Activated T-helper 1 cell treated with anti-CD3 and anti-CD28 coated beads, Interleukin-12 subunit alpha, Interleukin-12 subunit beta, Interleukin-2, Interleukin-4 antibody, amounts not matched to agents 30 ng/mL and 10 ng/mL and 1 ng/mL, durations not matched to agents 14 hours and 24 hours and 36 hours (primary cell): ENCODE measurements at regions not wholly inside any gene's neighbourhood (a gene's known extent, or its start where the extent isn't known, plus 50 kb on each side); places are given as distances from the start of the nearest gene placed in this dataset.
"Not testable (repeated sequence)": the region's sequence is repeated elsewhere in the genome, so short reads cannot be mapped to it uniquely, and the experiment has no call there.

ENCODE experiments used
- DNase-seq: peaks from one replicate; pipeline ENCODE4 v3.0.0; 2021; ENCODE audit warnings: low spot score
- H3K27ac Mint-ChIP-seq: one replicate; pipeline ENCODE4 v1.8.0; 2021; ENCODE audit warnings: mild to moderate bottlenecking, mixed read lengths
- H3K27me3 Mint-ChIP-seq: one replicate; pipeline ENCODE4 v1.8.0; 2022; ENCODE audit warnings: mild to moderate bottlenecking, moderate library complexity, mixed read lengths; ENCODE audit not compliant: insufficient read depth
- H3K36me3 Mint-ChIP-seq: one replicate; pipeline ENCODE4 v1.8.0; 2021; ENCODE audit warnings: low read depth, mixed read lengths
- H3K4me1 Mint-ChIP-seq: one replicate; pipeline ENCODE4 v1.8.0; 2021; ENCODE audit warnings: low read depth, mixed read lengths
- H3K4me3 Mint-ChIP-seq: one replicate; pipeline ENCODE4 v1.8.0; 2021; ENCODE audit warnings: mild to moderate bottlenecking, moderate library complexity, mixed read lengths
- H3K9me3 Mint-ChIP-seq: one replicate; pipeline ENCODE4 v1.8.0; 2021; ENCODE audit warnings: mixed read lengths
- intact Hi-C: fragments of 100-400 bp; cut with micrococcal nuclease; formaldehyde crosslinking; loops from one replicate; pipeline ENCODE4 v1.15.1; 2024

DNA sequence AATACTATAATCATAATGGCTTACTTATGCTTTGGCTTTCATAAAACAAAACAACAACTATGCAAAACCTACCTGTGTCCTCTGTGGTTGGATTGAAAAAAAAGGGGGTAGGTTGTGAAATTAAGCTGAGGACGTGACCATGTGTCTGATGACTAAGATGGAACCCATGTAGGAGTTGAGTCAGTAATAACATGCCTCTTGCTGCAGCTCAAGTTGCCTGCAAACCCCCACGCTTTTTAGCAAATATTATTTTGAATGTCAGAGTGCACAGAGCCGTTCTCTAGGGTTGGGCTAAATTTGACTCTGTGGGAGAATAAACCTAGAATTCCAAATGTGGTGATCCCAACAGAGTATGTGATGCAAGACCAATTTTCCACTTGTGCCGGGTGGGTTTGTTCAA lies 209.3 kb downstream of the KCNRG start:
- peaks cover 18% of the 10 kb centered on the region for H3K9me3 Mint-ChIP-seq
- H3K27me3 Mint-ChIP-seq = peaks cover 38% of the 10 kb centered on the region
- H3K36me3 Mint-ChIP-seq = peaks cover 3% of the 10 kb centered on the region
- H3K27ac Mint-ChIP-seq = peak overlapping the region; percentile 24
- peak overlapping the region; percentile 12 for H3K4me3 Mint-ChIP-seq
- intact Hi-C loops = loop anchor here (1.0 kb wide), 6 partner anchors 10 to 142 kb away; no protein-coding TSS in a partner anchor
- DNase-seq = no peak
- H3K4me1 Mint-ChIP-seq = peaks cover 75% of the 10 kb centered on the region

DNA sequence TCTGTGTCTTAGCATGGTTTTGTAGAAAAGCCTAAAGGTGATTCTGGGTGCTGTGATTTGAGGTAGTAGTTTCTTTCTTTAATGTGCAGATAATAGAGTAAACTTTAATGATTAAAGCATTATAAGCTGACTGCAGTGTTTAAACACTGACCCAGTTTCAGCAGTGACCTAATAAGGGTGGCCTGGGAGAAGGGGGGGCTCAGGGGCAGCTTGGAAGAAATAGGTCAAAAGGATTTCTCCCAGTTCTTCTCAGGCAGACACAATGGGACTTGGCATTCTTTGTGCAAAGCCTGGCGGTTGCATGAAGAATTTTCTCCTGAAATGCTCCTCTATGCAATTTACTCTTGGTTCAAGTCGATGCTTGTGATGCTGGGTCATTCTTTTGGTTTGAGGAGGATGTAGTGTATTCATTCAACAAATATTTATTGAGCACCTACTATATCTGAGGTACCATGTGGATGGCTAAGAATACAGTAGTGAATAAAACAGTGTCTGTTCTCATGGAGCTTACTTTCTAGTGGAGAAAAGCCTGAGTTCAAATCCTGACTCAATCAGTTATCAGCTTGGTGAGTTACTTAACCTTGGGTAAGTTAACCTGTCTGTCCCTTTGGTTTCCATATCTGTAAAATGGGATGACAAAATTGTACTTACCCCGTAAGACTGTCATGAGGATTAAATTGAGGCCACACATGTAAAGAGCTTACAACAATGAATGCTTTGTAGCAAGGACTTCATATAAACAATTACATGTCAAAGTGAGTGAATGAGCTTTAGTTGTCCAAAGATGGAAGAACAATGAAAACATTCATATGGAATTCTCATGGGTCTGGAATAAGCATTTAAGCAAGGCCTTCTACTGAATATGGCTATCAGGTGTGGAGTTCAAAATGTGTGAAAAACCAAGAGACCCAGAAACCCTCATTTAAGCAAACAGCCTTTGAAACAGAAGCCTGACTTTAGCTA lies 210.2 kb downstream of the KCNRG start:
- Mint-ChIP-seq H3K4me3 (no peak overlapping the region), H3K9me3 (peaks cover 10% of the 10 kb centered on the region), H3K27me3 (peaks cover 32% of the 10 kb centered on the region), H3K36me3 (peaks cover 3% of the 10 kb centered on the region), H3K27ac (no peak overlapping the region), H3K4me1 (peaks cover 84% of the 10 kb centered on the region)
- intact Hi-C loops = loop anchor here (1.0 to 2.0 kb wide), 4 partner anchors 11 to 229 kb away; partner anchors contain the start of gene TRIM13
- DNase-seq = no peak

DNA sequence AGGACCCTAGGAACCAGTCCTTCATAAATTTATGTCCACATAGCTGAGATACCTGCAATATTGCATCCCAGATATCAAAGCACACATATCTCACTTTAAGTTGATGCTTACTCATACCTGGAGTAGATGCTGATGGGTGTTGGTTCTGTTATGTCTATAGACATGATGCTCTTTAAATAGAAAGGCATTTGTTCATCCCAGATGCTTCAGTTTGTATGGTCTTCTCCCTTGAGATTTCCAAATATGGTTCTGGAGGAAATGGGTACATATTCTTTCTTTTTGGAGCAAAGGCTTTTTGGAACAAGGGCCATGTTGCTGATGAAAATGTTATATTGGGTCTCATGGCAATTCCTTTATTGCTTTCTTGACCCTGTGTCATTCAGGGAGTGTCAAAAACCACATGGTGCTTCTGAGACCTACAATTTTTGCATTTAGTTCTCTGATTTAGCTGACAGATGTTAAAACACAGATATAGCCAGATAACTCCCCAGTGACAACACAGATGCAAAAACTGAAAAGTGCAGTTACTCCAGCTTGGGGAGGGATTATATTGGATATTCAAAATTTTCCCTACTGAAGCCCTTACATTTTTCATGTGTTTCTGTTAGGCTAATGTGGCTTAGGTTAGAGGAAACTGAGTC lies 211.4 kb downstream of the KCNRG start:
- DNase-seq = no peak
- Mint-ChIP-seq H3K36me3 (no peaks in the 10 kb centered on the region), H3K27me3 (peaks cover 26% of the 10 kb centered on the region), H3K4me3 (peak overlapping the region; percentile 46), H3K27ac (peak overlapping the region; percentile 53), H3K9me3 (peaks cover 7% of the 10 kb centered on the region), H3K4me1 (peaks cover 88% of the 10 kb centered on the region)
- intact Hi-C loops = loop anchor here (1.0 to 2.0 kb wide), 4 partner anchors 10 to 230 kb away; partner anchors contain the start of gene TRIM13

DNA sequence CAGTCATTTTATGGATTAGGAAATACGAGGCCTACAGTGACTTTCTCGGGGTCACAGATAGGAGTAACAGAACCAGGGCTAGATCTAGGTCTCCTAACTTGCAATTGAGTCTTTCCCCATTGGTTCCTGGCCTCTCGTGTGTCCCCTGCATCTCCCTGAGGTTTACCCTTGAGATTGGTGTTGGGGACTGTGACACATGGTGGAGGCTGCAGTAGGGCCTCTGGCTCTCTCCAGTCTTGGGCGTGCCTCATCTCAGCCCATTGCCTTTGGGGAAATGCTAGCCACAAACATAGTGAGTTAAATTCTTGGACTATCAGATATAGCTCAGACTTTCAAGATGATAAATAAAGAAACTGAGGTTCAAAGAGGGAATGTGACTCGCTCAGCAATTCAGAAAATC lies 212.1 kb downstream of the KCNRG start:
- no peak for DNase-seq
- peak overlapping the region; percentile 46 for H3K4me3 Mint-ChIP-seq
- peaks cover 88% of the 10 kb centered on the region for H3K4me1 Mint-ChIP-seq
- no peaks in the 10 kb centered on the region for H3K36me3 Mint-ChIP-seq
- intact Hi-C loops = loop anchor here (2.0 kb wide), 2 partner anchors 201 to 231 kb away; partner anchors contain the start of gene TRIM13
- H3K9me3 Mint-ChIP-seq = peaks cover 7% of the 10 kb centered on the region
- peaks cover 24% of the 10 kb centered on the region for H3K27me3 Mint-ChIP-seq
- H3K27ac Mint-ChIP-seq = peak overlapping the region; percentile 53

DNA sequence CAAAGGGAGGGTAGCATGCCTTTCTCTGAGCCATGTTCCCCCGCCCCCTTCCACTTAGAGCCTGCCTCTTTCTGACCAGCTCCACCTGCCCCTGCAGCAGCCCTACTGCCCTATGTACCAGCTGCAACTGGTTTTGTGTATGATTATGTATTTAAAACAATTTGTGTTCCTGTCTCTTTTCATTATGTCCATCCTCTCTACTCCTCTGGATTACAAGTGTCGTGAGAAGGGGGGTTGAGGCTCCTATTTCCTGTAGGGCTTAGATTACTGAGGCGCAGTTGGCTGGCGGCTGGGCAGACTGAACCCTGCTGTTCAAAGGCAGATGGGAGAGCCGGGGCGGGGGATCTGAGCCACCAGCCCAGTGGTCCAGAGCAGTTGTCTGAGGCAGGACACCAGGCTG lies 213.3 kb downstream of the KCNRG start:
- peak overlapping the region; percentile 1 for H3K4me3 Mint-ChIP-seq
- peaks cover 85% of the 10 kb centered on the region for H3K4me1 Mint-ChIP-seq
- DNase-seq = no peak
- H3K9me3 Mint-ChIP-seq = peaks cover 14% of the 10 kb centered on the region
- intact Hi-C loops = no loop called here
- peaks cover 6% of the 10 kb centered on the region for H3K36me3 Mint-ChIP-seq
- H3K27me3 Mint-ChIP-seq = peaks cover 20% of the 10 kb centered on the region
- no peak overlapping the region for H3K27ac Mint-ChIP-seq

DNA sequence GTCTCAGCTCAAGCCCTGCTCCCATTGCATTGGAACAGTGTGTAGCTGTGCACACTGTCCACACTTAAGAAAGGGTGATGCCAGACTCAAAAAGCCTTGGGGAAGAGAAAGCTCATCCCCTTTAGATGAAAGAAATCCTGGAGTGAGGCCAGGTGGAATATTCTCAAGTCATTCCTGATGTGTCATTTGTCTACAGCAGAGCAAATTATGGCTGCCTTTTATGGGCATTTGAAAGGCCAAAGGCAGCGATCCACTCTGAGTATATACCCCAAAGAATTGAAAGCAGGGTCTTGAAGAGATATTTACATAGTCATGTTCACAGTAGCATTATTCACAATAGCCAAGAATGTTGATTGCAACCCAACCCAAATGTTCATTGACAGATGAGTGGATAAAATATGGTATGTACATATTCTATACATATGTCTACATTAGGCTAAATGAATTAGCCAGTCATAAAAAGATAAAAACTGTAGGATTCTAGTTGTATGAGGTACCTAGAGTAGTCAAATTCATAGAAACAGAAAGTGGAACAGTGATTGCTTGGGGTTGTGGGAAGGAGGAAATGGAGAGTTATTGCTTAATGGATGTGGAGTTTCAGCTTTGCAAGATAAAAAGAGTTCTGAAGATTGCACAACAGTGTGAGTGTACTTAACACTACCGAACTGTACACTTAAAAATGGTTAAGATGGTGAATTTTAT lies 214.9 kb downstream of the KCNRG start:
- Mint-ChIP-seq H3K36me3 (peaks cover 6% of the 10 kb centered on the region), H3K27ac (peak overlapping the region; percentile 56), H3K4me3 (peak overlapping the region; percentile 3), H3K4me1 (peaks cover 70% of the 10 kb centered on the region), H3K27me3 (peaks cover 21% of the 10 kb centered on the region), H3K9me3 (peaks cover 10% of the 10 kb centered on the region)
- DNase-seq = no peak
- intact Hi-C loops = loop anchor here (1.0 to 10.0 kb wide), 2 partner anchors 25 to 435 kb away; partner anchors contain the start of gene KPNA3

DNA sequence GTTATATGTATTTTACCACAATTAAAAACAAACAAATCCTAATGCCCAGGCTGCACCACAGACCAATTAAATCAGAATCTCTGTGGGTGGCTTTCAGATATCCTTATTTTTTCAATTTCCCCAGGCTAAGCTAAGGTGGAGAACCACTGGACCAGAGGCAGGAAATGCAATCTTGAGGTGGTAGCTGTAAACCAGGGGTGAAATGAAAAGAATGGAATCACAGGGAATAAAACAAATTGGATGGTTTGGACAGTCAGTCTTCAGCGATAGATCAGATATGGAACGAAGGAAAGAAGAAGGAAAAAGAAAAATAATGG lies 215.4 kb downstream of the KCNRG start:
- intact Hi-C loops = loop anchor here (1.0 to 10.0 kb wide), 2 partner anchors 25 to 436 kb away; partner anchors contain the start of gene KPNA3
- H3K9me3 Mint-ChIP-seq = peaks cover 9% of the 10 kb centered on the region
- H3K4me3 Mint-ChIP-seq = peak overlapping the region; percentile 11
- H3K27me3 Mint-ChIP-seq = peaks cover 26% of the 10 kb centered on the region
- no peak for DNase-seq
- H3K36me3 Mint-ChIP-seq = peaks cover 6% of the 10 kb centered on the region
- H3K27ac Mint-ChIP-seq = peak overlapping the region; percentile 7
- H3K4me1 Mint-ChIP-seq = peaks cover 70% of the 10 kb centered on the region

DNA sequence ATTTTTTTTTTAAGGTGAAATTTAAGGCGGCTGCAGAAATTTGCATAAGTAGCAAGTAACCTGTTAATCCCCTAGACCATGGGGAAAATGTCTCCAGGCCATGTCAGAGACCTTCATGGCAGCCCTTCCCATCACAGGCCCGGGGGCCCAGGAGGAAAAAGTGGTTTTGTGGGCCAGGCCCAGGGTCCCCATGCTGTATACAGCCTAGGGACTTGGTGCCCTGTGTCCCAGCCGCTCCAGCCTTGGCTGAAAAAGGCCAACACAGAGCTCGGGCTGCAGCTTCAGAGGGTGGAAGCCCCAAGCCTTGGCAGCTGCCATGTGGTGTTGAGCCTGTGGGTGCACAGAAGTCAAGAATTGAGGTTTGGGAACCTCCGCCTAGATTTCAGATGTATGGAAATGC lies 218.3 kb downstream of the KCNRG start:
- Mint-ChIP-seq H3K9me3 (peaks cover 11% of the 10 kb centered on the region), H3K4me1 (peaks cover 70% of the 10 kb centered on the region), H3K27me3 (peaks cover 25% of the 10 kb centered on the region)
- not testable (repeated sequence) for H3K4me3 Mint-ChIP-seq, H3K36me3 Mint-ChIP-seq, DNase-seq, H3K27ac Mint-ChIP-seq
- intact Hi-C loops = loop anchor here (10.0 kb wide), 1 partner anchor 439 kb away; the partner anchor contains the start of gene KPNA3

DNA sequence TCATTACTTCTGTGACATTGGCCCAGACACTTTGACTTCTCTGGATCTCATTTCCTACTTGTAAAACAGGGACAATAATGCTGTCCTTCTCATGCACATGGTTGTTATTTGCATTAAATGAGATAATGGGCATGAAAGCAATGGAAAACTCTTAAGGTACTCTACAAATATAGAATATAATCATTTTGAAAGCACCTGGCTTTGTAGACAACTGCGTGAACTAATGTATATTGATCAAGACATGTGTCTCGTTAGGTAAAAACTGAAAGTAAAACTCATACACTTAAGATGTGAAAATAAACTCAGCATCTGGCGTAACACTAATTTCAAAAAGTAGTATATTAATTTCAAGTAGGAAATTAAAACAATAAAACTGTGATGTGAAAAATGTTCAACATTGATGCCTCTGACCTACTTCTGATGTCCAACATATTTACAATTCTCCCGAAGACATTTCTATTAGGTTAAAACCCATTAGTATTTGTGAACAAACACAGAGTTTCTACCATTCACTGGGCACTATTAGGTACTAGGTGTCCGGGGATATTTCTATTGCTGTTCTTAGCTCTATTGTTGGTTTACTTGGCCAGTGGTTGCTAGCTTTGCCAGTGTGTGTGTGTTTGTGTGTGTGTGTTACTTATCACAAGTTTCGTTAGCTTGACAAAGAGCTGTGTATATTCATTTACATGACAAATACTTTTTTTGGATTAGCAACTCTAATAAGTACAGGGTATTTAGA lies 220.5 kb downstream of the KCNRG start:
- intact Hi-C loops = loop anchor here (1.0 to 10.0 kb wide), 8 partner anchors 9 to 793 kb away; partner anchors contain the start of genes CAB39L, KPNA3, PHF11 and SETDB2
- DNase-seq = no peak
- H3K27me3 Mint-ChIP-seq = peaks cover 23% of the 10 kb centered on the region
- H3K9me3 Mint-ChIP-seq = peaks cover 11% of the 10 kb centered on the region
- H3K27ac Mint-ChIP-seq = peak overlapping the region; percentile 78
- H3K4me1 Mint-ChIP-seq = peaks cover 69% of the 10 kb centered on the region
- peaks cover 8% of the 10 kb centered on the region for H3K36me3 Mint-ChIP-seq
- H3K4me3 Mint-ChIP-seq = peak overlapping the region; percentile 27

DNA sequence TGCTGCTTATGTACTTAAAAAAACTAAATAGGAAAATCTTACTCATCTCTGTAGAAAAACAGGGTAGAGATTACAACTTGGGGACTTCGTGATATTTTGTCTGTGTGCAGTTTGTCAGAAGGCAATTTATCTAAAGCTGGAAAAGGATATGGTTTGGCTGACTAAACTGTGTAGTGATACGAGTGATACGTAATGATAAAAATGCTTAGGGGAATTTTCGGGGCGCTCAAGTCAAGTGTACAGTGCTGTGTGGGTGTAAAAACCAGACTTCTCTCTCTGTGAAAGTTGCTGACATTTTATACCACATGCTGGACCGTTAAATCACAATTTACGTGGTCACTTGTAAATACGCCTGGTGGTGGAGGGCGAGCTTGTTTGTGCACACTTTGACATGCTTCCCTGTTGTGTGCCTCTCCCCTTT lies 221.7 kb downstream of the KCNRG start:
- intact Hi-C loops = loop anchor here (1.0 to 10.0 kb wide), 12 partner anchors 8 to 795 kb away; partner anchors contain the start of genes CAB39L, KPNA3, PHF11 and SETDB2
- peaks cover 8% of the 10 kb centered on the region for H3K36me3 Mint-ChIP-seq
- H3K4me1 Mint-ChIP-seq = peaks cover 59% of the 10 kb centered on the region
- H3K27ac Mint-ChIP-seq = peak overlapping the region; percentile 78
- DNase-seq = peak; percentile 45
- peak overlapping the region; percentile 27 for H3K4me3 Mint-ChIP-seq
- H3K9me3 Mint-ChIP-seq = peaks cover 11% of the 10 kb centered on the region
- H3K27me3 Mint-ChIP-seq = peaks cover 22% of the 10 kb centered on the region

DNA sequence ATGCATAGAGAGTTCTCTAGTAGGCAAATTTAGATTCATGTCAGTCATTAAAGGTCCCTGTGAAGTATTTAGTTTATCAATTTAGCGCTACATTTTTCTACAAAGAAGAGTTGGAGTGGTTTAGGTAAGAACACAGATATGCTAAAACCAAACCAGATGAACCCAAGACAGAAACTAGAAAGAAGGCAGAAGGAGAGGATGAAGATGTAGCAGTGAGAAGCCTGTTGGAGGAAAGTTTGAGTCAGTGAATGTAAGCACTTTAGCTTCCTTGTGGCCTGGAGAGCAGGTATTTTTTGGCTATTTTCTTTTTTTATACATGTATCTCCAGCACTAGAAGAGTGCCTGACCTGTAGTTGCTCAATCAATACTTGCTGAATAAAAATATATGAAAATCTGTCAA lies 223.7 kb downstream of the KCNRG start:
- DNase-seq = no peak
- Mint-ChIP-seq H3K27me3 (peaks cover 17% of the 10 kb centered on the region), H3K27ac (peak overlapping the region; percentile 32), H3K36me3 (peaks cover 3% of the 10 kb centered on the region), H3K9me3 (peaks cover 4% of the 10 kb centered on the region), H3K4me3 (no peak overlapping the region), H3K4me1 (peaks cover 68% of the 10 kb centered on the region)
- intact Hi-C loops = loop anchor here (5.0 to 10.0 kb wide), 5 partner anchors 83 to 797 kb away; partner anchors contain the start of genes CAB39L, KPNA3, PHF11 and SETDB2
